ENCODE measurements at regions not wholly inside any gene's neighbourhood (a gene's known extent, or its start where the extent isn't known, plus 50 kb on each side); places are given as distances from the start of the nearest gene placed in this dataset.

GRCh38 chr6:156283091-156283490, 494.1 kb upstream of the ARID1B start:
- peak; percentile 59 for DNase-seq (ENCODE audit: low spot score)

GRCh38 chr6:156282087-156282486, 495.1 kb upstream of the ARID1B start:
- DNase-seq (ENCODE audit: low spot score): no peak

DNA sequence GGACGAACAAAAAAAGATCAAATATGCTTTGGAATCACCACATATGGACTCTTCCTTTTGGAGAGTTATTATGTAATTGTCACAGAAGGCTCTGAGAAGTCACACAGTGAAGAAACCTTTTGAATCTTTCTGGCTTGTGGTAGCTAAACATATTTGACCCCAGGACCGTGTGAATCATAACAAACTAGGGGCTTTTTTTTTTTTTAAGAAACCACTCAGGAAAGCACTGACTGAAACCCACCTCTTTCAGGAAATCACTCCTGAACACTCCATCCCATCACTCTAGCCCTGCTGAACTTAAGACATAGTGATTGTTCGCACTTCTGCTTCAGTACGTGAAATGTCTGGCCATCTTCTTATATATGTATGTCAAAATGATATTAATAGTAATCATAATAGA, 495.9 kb upstream of the ARID1B start:
- no peak for DNase-seq (ENCODE audit: low spot score)

- DNase-seq (ENCODE audit: low spot score): no peak
Observed at GRCh38 chr6:156280065-156280464, 497.1 kb upstream of the ARID1B start.

GRCh38 chr6:156279261-156279969, 497.8 kb upstream of the ARID1B start:
- peak; percentile 9 for DNase-seq (ENCODE audit: low spot score)

DNA sequence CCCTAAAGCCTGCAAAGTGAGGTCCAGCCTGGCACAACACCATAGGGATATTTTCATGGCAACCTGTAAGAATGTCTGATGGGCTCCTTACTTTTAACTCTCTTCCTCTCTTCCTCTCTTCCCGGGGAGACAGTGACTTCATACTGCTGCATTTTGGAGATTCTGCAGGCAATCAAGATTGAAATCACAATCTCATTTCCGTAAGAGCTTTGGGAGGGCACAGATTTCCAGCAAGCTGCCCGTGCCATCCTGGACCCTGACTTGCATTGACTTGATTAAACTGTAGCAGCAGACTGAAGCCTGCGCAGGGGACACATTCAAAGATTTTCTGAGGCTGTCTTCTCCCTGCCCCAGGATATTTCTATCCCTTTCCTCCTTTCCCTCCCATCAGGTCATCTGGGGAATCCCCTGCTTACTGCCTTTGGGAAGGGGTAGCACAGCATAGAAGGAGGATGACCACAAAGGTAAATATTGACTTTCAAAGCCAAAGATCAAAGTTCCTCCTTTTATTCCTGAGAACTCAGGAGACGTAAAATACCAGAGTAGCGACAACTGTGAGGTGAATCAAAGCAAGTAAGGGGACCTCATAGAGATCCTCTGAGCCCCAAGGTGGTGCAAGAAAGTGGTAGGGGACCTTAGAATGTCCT, 504.0 kb upstream of the ARID1B start:
- no peak for DNase-seq (ENCODE audit: low spot score)

DNA sequence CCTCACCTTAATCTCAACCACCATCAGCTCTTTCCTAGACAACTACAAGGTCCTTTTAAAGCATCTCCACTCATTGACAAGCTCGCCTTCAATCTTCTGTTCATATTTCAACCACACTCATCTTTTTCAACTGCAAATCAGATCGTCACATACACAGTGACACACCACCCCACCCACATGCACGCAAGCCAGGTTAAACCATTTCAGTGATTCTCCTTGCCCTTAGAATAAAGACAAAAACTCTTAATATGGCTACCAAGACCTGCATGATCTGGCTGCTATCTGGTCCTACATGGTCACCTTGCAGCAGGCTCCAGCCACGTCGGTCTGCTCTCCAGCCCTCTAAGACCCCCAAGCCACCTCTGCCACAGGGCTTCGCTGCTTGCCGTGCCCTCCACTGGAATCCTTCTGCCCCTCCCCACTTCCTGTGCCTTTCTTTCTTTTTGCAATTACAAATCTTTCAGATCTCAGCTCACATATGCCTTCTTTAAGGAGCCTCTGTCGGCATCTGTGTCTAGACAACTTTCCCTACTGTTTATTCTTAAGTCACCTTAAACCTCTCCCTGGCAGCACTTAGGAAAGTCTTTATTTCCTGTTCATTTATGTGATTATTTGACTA, 507.3 kb upstream of the ARID1B start:
- DNase-seq (ENCODE audit: low spot score): no peak

DNA sequence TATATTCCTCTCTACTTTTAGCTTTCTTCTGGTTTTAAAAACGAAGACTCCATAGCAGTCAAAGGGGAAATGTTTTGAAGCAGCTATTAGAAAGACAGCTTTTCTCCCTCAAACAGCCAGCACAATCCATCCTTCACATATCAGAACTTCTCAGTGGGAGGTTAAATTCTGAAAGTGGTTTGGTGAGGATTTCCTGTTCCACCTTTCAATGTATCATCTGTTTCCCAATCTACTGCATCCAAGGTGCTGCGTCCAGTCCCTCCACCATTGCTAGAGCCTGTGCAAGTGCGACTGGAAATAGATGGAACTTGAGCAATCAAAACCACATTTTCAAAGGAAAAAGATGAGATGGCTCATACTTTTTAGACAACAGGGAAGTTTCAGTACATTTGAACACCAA, 508.3 kb upstream of the ARID1B start:
- no peak for DNase-seq (ENCODE audit: low spot score)

DNA sequence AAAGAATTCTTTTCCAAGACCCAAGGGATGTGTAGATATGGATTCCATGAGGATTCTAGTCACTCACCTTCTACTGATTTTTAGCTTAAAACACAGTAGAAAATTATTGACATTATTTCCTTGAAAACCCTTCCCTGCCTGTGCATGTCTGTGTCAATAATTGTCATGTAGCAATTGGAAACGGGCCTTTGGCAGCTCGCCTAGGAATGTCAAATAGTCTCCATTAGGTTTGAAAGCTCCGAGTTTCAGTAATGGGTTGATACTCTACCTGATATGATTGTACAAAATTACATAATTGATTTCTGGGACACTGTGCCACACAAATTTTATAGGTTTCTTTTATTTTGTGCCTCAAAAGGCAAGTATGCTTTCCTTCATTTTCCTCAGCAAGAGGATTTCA, 515.2 kb upstream of the ARID1B start:
- DNase-seq (ENCODE audit: low spot score): no peak

DNA sequence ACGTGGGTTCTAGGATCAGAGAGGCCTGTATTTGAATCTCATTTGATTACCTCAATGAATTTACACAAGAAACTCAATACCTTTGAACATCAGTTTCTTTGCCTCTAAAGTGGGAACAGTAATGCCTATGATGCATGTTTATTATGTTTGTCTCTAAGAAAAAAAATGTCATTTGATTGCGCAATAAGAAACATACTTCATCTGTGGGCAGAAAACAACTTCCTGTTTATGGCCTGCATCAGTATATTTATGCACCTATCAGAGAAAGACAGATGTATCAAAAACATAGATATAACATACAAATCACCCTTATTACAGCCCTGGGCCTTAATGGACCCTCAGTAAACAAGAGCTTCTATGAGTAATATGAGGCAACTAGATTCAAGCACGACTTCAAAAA, 516.4 kb upstream of the ARID1B start:
- no peak for DNase-seq (ENCODE audit: low spot score)

- DNase-seq (ENCODE audit: low spot score): no peak
Observed at GRCh38 chr6:156258981-156259380, 518.2 kb upstream of the ARID1B start.

DNA sequence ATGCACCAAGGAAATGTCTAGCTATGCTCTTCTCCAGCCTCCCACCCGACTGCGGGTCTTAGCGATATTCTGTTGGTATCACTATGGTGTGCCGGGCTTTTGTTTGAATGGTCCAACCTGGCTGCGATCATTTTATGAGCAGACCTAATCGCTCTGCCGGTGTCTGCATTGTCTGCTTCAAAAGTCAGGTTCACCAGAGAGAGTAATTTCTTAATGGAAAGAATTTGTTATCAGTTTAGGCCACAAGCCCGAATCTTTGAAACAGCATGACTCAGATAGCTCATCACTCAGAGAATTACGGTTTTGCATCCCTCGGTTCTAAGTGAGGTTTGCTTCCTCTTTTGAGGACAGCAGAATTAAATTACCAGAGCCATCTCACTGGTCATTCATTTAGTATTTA, 521.0 kb upstream of the ARID1B start:
- no peak for DNase-seq (ENCODE audit: low spot score)

GRCh38 chr6:156254240-156254639, 522.9 kb upstream of the ARID1B start:
- no peak for DNase-seq (ENCODE audit: low spot score)

- no peak for DNase-seq (ENCODE audit: low spot score)
Observed at GRCh38 chr6:156250593-156250992, 526.6 kb upstream of the ARID1B start.

GRCh38 chr6:156242206-156242605, 535.0 kb upstream of the ARID1B start:
- no peak for DNase-seq (ENCODE audit: low spot score)

GRCh38 chr6:156231026-156231765, 546.0 kb upstream of the ARID1B start:
- no peak for DNase-seq (ENCODE audit: low spot score)

GRCh38 chr6:156219973-156220372, 557.2 kb upstream of the ARID1B start:
- DNase-seq (ENCODE audit: low spot score): no peak

DNA sequence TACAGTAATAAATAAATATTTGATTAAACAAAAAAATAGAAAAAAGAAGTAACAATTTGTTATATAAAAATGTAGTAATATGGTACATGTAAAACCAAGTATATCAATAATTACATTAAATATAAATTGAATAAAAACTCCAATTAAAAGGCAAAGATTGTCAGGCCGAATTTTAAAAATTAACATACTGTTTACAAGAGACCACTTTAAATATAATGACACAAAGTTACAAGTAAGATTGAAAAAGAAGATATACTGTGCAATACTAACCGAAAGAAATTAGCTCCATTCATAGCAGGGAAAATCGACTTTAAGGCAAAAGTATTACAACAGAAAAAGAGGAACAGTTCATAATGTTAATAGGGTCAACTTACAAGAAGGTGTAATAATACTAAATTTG, 571.5 kb upstream of the ARID1B start:
- no peak for DNase-seq (ENCODE audit: low spot score)

DNA sequence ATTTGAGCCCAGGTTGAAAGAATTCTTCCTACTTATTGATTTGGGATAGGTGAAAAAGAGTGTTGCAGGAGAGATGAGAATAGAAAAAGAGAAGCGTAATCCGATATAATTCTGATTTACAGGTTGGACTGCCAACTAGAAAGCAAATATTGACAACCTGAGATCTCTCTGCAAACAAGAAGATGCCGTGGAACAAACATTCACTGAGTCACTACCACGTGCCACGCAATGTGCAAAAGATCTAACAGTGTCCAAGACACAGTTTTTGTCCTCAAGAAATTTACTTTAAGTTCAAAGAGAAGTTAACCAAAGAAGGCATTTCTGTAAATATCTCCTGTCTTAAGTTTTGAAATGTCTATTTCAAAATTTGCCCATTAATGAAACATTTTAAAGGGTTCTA, 578.0 kb upstream of the ARID1B start:
- DNase-seq (ENCODE audit: low spot score): no peak

- no peak for DNase-seq (ENCODE audit: low spot score)
Observed at GRCh38 chr6:156197513-156197912, 579.7 kb upstream of the ARID1B start.

DNA sequence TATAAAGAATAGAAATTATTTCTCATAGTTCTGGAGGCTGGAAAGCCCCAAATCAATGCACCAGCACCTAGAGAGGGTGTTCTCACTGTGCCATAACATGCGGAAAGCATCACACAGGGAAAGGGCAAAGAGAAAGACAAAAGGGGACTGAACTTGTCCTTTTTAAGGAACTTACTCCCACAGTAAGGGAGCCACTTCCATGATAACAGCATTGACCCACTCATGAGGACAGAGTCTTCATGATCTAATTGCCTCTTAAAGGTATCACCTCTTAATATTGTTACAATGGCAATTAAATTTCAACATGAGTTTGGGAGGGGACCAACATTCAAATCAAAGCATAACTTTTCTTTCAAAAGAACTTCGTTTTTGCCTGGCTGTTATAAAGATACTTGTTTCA, 582.2 kb upstream of the ARID1B start:
- DNase-seq (ENCODE audit: low spot score): no peak

DNA sequence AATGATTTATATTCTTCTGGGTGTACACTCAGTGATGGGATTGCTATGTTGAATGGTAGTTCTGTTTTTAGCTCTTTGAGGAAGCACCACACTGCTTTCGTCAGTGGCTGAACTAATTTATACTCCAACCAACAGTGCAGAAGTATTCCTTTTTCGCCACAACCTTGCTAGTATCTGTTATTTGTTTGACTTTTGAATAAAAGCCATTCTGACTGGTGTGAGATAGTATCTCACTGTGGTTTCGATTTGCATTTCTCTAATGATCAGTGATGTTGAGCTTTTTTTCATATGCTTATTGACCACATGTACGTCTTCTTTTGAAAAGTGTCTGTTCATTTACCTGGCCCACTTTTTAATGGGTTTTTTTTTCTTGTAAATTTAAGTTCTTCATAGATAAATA, 583.8 kb upstream of the ARID1B start:
- DNase-seq (ENCODE audit: low spot score): no peak

DNA sequence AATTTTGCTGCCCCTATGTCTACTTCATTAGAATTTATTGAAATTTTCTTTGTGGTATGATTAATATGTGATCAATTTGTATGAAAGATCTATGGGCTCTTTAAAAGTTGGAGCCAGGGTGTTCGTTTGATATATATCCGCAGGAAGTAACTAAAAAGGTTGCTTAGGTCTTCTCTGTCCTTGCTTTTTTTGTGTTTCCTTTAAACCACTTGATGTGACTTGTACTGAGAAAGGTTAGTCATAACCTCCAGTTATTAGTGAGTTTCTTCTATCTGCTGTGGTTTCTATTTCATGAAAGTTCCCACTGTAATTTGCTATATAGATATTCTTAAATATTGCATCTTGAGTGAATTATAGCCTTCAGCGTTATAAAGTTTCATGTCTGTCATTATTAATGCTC, 585.3 kb upstream of the ARID1B start:
- DNase-seq (ENCODE audit: low spot score): no peak

Measured in Ammon's horn (tissue), 1 donor.